ENCODE measurements at regions not wholly inside any gene's neighbourhood (a gene's known extent, or its start where the extent isn't known, plus 50 kb on each side); places are given as distances from the start of the nearest gene placed in this dataset.
"Not testable (repeated sequence)": the region's sequence is repeated elsewhere in the genome, so short reads cannot be mapped to it uniquely, and the experiment has no call there.

DNA sequence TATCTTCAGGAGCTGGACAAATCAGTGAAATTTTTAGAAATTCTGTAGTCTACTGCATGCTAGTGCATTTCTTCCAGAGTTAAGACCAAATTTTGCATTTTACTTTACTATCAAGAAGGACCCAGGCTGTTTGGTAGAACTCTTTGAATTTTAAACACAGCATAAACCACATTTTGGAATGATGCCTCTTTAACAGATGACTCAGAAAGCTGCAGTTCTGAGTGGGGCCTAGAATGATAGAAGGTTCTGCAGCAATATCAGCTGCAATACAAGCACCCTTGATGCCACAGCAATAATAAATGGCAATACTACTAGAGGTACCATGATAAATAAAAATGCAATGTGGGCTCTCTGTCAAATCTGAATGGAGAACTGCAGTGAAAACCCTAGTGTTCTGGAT, 198.7 kb downstream of the TMA16 start:
- no peak for DNase-seq (ENCODE audit: low spot score)

GRCh38 chr4:163693776-163694175, 199.3 kb downstream of the TMA16 start:
- DNase-seq (ENCODE audit: low spot score), result no peak

DNA sequence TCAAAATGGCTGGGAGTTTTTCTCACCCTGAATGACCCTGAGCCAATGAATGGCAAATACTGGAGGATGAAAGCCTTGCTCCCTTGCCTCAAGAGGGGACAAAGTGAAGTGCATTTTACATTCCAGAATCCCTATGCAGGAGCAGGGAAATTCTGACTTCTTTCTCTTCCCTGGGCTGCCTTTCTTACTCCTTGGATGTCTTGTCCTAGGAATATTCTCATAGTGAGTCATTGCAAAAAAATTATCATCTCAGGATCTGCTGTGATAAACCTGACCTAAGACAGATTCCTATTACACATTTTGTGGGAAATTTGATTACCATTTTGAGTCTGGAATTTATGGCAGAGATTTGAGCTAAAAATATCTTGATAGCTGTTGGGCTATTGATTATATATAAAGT, 199.9 kb downstream of the TMA16 start:
- no peak for DNase-seq (ENCODE audit: low spot score)

DNA sequence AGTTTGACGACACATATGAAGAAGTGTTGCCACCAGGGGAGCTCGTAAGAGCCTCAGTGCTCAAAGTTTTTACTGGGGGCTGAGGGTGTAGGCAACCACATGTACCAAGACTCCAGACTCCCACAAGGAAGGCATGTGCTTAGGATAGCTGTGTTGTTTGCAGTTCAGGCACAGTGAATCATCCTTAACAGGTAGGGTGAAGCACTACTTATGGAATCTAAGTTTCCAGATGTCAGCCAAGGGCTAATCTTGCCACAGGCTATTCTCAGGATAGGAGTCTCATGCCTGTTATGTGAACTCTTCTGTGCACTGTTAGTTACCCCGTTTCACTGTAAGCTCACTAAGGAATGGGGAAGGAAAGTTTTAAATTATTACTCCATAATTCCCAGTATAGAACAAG, 202.6 kb downstream of the TMA16 start:
- no peak for DNase-seq (ENCODE audit: low spot score)

GRCh38 chr4:163700383-163700782, 205.9 kb downstream of the TMA16 start:
- DNase-seq (ENCODE audit: low spot score), result not testable (repeated sequence)

- DNase-seq (ENCODE audit: low spot score), result no peak
Measured at GRCh38 chr4:163701916-163702315, 207.4 kb downstream of the TMA16 start.

- DNase-seq (ENCODE audit: low spot score), result no peak
Measured at GRCh38 chr4:163702736-163703135, 208.2 kb downstream of the TMA16 start.

DNA sequence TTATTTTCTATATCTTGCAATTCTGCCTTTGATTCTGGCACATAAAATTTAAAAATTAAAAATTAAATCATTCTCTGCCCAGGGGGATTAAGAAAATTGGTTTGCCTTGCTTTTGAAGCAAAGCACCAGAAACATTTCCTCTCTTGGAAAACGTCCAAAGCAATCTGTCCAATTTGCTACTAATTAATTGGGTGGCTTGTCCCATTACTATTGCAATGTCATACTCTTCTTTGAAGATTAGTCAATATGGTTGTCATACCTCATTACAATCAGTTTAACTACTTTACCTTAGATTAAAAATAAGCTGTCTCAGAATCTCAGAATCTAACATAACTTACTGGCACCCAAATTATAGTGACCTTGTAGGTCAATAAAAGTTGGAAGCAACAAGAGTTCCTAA, 208.8 kb downstream of the TMA16 start:
- no peak for DNase-seq (ENCODE audit: low spot score)

GRCh38 chr4:163707873-163708272, 213.4 kb downstream of the TMA16 start:
- DNase-seq (ENCODE audit: low spot score), result no peak

DNA sequence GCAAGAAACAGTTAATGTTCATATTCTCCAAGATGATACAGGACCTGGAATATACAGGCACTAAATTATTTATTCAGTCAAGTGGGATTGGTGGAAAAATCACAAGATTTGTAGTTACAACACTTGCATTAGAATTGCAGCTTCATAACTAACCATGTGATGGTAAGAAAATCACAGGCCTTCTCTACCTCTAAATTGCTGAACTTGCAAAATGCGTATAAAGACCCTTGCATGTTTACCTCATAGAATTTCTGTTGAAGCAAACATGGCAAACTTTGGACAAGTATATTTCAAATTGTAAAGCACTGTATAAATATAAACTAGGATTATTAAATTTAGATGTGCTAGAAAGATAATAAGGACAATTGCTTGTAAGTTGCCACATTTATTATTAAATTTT, 215.1 kb downstream of the TMA16 start:
- DNase-seq (ENCODE audit: low spot score), result no peak

- DNase-seq (ENCODE audit: low spot score), result no peak
Measured at GRCh38 chr4:163710158-163710557, 215.7 kb downstream of the TMA16 start.

DNA sequence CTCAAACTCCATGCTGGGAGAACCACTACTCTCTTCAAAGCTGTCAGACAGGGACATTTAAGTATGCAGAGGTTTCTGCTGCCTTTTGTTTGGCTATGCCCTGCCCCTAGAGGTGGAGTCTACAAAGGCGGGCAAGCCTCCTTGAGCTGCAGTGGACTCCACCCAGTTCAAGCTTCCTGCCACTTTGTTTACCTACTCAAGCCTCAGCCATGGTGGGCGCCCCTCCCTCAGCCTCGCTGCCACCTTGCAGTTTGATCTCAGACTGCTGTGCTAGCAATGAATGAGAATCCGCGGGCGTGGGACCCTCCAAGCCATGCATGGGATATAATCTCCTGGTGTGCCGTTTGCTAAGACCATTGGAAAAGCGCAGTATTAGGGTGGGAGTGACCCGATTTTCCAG, 230.0 kb downstream of the TMA16 start:
- not testable (repeated sequence) for DNase-seq (ENCODE audit: low spot score)

GRCh38 chr4:163726641-163727040, 232.2 kb downstream of the TMA16 start:
- DNase-seq (ENCODE audit: low spot score), result no peak

- DNase-seq (ENCODE audit: low spot score), result no peak
Measured at GRCh38 chr4:163731071-163731470, 236.6 kb downstream of the TMA16 start.

DNA sequence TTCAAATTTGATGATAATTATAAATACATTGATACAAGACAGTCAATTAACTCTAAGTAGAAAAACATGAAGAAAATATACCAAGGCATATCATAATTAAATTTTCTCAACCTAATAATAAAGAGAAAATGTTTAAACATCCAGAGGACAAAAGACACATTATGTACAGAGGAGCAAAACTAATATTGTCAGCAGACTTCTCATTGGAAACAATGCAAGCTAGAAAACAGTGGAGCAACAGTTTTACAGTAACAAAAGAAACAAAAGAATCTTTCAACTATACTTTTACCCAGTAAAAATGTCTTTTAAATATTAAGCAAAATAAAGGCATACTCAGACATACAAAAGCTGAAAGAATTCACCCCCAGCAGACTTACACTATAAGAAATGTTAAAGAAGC, 238.0 kb downstream of the TMA16 start:
- DNase-seq (ENCODE audit: low spot score), result no peak

DNA sequence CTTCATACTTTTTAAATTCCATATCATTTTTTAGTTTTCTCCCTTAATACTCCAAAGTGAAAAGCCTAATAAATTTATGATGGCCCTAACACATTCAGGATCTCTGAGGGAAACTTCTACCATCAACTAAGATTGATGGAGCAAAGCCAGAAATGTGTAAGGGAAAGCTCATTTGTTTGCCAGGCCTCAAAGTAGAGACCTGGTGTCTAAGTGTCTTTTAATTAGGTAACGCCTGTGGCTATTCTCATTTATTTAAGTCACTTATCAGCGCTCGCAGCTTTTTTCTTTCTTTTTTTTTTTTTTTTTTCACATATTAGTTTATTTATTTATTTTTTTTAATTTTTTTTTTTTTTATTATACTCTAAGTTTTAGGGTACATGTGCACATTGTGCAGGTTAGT, 242.4 kb downstream of the TMA16 start:
- DNase-seq (ENCODE audit: low spot score), result no peak

- DNase-seq (ENCODE audit: low spot score), result not testable (repeated sequence)
Measured at GRCh38 chr4:163737846-163738245, 243.4 kb downstream of the TMA16 start.

GRCh38 chr4:163738521-163738920, 244.0 kb downstream of the TMA16 start:
- DNase-seq (ENCODE audit: low spot score), result no peak

DNA sequence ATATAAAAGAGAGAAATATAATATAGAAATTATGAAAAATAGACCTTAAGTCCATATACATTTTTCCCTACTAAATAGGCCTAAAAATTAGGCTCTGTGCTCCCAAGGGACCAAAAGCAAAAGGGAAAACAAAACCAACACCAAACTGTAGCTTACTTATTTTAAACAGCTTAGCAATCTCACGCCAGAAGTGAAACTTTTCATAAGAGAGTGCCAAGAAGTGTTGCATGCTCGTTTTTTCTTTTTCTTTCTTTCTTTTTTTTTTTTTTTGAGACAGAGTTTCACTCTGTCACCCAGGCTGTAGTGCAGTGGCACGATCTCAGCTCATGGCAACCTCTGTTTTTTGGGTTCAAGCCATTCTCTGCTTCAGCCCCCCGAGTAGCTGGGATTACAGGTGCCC, 250.4 kb downstream of the TMA16 start:
- DNase-seq (ENCODE audit: low spot score), result no peak

DNA sequence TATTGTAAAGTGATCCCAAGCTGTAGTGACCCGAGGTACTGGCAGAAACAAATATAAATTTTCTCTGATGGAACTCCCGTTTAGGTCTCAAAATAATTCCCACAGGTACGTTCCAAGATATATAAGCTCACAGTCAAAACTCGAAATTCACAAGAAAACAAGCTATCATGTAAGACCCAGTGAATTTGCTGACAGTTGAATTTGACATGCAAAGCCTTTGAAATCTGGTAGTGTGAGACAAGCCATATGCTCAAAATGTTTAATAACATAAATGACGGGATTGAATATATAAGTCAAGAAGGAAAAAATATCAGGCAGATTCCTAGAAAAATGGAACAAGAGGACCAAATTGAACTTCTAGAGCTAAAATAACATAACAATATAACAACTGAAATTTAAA, 252.8 kb downstream of the TMA16 start:
- no peak for DNase-seq (ENCODE audit: low spot score)

DNA sequence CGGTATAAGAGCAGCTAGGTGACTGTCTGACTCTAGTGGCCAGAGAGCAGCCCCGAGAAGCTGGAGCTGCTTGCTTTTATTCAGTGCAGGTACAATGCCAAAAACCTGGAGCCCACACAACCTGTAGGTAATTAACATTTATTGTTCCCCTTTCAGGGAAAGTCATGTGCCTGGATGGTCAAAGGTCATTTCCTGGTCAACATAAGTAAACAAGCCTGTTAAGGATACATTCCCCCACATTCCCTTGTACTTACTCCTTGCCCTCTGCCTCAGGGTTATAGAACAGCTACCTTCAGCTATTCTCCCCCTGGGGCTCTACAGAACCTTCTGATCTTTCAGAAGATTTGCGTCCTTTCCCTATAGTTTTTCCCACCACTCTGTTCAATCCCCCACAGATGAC, 253.4 kb downstream of the TMA16 start:
- peak; percentile 9 for DNase-seq (ENCODE audit: low spot score)

DNA sequence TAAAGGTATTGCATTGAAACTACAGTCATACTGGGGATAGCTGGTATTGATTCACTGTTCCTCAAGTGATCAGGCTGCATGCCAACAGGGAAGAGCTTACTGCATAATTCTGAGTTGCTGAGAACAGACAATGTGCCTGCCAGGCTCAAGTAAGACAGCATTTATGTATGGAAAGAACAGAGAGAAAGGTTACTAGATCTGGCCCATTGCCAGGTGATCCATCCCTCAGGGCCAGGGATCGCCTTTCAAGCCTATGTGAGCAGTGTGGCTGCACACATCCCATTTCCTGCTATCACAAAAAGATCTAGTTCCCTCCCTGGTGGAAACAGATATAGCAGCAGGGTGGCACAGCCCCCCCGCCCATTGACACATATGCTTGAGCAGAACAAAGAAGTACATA, 254.0 kb downstream of the TMA16 start:
- peak; percentile 8 for DNase-seq (ENCODE audit: low spot score)

- peak; percentile 3 for DNase-seq (ENCODE audit: low spot score)
Measured at GRCh38 chr4:163755013-163755412, 260.5 kb downstream of the TMA16 start.

DNA sequence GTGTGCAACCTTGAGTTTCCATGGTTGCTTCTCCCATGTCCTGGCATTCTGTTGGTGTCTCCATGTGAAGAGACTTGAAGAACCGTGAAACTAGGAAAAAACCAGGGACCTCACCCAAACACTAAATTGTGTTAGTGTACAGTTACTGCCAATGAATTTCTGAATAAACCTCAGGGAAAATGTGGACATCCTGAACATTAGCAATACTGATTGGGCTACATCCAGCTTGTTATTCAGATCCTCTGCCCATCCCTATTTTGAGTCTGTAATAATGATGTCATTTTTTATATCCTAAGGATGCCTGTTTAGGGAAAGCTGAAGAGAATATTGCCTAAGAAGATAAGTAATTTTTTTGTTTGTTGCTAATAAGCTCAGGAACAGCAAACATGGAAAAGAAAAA, 262.7 kb downstream of the TMA16 start:
- no peak for DNase-seq (ENCODE audit: low spot score)

- DNase-seq (ENCODE audit: low spot score), result no peak
Measured at GRCh38 chr4:163758032-163758431, 263.5 kb downstream of the TMA16 start.
